ENCODE measurements at regions not wholly inside any gene's neighbourhood (a gene's known extent, or its start where the extent isn't known, plus 50 kb on each side); places are given as distances from the start of the nearest gene placed in this dataset.

DNA sequence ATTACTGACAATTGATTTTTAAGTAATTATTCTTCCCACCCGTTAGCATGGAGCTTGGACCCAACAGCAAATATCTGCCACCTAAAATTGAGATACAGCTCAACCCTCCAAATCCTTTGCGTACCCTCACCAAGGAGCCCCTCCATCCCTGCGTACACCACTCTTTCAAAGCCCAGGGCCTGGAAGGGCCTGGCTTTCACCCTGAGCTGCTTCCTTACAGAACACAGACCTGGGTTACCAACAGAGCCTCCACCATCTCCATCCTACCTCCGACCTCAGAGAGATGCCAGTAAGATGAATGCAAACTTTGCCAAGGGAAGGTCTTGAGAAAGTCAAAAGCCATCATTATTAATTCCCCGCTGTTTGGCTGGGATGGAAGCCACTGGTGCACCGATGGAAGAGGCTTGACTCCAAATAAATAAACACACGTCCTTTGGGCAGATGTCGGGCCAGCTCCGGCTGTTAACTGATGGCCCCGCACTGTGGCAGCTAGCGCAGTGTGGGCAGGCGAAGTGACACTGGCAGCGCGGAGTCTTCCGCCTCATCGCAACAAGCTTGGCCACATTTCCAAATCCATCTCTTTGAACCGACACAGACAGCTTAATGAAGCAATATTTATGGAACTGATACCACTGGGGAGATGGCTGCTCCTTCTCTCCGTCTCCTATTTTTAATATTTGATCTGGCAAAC, 150.2 kb upstream of the VSTM2B start:
- DNase-seq: no peak

DNA sequence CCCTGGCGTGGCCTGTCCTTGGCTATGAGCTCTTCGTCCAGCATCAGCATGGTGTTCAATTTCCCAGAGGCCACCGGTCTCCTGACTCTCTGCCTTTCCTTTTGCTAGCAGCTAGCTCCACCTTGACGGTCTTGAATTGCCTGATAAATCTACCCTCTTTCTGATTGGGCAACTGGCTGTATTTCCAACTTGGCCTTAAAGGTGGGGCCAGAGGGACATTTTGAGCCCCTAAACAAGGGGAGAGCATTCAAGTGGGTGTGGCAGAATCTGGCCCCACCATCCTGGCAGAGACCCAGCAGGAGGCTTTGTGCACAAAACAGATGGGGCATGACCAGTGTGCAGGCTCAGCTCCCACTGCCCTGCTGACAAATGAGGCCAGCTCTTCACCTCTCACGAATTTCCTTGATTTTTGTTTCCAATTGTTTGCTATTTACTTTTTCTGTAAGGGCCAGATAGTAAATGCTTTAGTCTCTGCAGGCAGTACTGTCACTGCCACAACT, 148.9 kb upstream of the VSTM2B start:
- DNase-seq: no peak

DNA sequence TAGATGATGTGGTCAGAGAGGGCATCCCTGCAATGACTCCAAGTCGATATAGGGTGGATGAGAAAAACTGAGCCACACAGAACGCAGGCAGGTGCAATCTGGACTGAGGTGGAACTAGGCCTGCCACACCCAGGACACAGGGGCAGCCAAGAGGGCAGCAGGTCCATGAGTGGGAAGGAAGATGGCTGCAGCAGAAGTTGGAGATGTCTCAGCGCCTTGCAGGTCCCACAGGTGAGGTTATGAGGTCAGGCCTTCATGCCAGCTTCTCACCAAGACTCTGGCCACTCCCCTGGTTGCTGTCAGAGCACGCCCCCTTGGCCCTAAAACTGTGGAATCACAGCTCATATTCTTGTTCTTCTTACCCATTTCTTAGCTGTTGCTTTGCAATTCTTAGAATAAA, 147.7 kb upstream of the VSTM2B start:
- DNase-seq: no peak

DNA sequence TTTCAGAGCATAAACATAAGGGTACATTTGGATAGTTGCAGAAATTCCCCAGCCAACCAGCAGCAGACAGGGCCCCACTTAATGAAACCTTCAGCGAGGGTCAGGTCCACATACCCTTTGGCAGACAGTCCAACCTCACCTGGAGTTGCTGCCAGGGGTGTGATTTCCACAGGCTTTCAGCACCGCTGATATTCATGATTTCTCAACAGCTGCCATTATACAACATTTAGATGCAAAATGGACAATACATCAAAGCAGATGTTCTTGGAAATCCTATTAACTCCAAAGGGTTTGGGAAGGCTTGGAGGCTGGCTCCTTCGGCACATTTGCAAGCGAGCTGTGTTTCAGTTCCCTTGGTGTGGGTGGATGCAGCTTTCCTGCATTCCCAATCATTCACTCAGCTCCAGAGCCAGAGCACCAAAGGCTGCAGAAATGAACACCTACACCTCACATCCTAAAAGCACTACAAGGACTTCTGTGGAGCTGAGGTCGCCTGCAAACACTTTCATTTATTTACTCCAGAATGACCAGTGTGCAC, 147.2 kb upstream of the VSTM2B start:
- no peak for DNase-seq

DNA sequence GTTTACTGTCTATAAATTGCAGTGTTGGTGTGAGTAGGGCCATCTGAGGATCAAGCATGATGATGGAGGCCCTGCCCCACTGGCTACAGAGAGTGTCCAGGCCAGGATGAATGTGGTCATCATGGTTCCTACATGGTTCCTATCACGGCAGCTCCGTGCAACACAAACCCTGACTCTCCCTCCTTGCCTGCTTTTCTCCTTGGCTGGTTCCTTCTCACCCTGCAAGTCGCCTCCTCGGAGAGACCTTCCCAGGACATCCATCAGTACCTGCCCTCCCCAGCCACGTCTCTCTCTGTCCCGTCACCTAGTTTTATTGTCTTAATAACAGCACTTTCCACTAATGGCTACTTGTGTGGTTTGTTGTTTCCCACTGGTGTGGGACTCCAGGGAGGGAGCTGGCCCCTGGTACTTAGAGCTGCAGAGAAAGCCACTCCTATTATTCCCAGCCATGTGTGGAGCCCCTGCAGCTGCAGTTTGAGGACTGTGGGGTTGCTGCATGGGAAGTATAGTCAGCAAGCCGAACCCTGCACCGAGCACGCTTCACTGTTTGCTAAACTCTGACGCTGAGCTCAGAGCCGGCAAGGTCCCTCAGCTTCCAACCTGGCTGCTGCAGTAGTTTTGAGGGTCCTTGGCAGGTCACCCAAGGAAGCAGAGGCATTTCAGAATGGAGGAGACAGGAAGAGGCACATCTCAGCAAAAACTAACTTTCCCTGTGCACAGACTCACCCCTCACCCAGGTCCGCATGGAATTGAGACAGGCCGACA, 146.4 kb upstream of the VSTM2B start:
- no peak for DNase-seq

DNA sequence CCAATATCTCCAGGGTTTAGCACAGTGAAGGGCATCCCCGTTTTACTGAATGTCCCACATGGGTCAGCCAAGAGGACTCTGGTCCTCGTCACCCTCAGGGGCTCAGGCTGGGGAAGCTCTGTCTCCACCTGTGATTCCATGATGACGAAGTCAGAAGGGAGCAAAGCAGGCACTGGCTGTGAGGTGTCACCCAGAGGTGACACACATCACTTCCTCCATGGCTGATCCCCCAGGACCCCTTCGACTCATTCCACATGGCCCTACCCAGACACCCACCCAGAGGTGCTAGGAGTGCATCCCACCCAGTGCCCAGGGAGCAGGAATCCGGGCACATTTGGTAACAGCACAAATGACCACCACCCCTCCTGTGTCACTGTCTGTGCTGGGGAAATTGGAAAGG, 145.2 kb upstream of the VSTM2B start:
- no peak for DNase-seq

DNA sequence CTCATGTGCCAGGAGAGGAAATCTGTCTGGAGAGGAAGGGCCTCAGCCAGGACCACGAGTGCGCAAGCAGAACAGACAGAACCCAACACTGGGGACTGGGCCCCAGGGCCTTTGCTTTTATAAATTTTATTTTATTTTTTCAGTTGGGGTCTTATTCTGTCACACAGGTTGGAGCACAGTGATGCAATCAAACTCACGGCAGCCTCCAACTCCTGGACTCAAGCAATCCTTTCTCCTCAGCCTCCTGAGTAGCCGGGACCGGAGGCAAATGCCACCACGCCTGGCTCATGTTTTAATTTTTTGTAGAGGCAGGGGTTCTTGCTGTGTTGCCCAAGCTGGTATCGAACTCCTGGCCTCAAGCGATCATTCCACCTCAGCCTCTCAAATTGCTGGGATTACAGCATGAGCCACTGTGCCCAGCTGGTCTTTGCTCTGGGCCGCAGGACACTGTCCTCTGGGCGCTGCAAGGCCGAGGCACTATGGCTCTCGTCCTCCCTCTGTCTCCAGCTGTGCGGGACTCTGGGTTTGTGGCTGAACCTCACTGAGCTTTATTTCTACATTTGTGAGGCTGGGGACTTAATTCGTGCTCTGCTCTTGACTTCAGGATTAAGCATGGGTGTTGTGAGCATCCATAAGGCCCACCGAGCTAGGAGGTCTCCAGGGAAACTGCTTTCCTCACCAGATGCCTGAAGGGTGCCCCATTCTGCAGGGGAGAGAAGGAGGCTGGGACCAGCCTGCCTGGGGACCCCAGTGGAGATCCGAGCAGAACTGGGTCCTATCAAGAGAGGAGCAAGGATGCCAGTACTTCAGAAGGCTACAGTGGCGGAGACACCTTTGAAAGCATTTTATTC, 144.2 kb upstream of the VSTM2B start:
- DNase-seq: no peak

DNA sequence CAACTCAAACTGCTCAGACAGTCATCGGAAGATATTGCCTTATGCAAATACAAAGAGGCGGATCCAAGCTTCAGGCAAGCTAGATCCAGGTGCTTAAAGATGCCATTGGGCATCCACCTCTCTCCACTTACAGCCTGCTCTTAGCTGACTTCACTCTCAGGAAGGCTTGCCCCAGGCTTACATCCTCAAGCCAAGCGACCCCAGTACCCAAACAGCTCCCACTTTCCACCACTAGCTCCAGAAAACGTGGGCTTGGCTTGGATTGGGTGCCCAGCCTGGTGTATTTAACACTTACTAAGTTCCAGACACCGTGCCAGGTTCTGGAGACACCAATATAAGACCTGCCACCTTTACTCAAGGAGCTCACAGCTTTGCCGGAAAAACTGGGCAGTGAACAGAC, 142.1 kb upstream of the VSTM2B start:
- DNase-seq: no peak

DNA sequence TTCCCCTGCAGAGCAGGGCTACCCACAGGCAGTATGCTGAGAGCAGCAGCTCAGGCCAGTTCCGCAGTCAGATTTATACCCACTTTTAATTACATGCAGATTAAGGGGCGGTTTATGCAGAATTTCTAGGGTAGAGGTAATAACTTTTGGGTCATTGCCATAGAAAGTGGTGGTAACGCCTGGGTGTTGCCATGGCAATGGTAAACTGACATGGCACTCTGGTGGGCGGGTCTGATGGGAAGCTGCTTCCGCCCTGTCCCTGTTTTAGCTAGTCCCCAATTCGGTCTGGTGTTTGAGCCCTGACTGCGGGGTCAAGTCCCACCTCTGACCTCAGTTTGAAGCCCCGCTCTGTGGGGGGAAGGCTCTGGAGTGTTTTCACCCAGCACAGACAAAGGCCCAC, 141.1 kb upstream of the VSTM2B start:
- no peak for DNase-seq

DNA sequence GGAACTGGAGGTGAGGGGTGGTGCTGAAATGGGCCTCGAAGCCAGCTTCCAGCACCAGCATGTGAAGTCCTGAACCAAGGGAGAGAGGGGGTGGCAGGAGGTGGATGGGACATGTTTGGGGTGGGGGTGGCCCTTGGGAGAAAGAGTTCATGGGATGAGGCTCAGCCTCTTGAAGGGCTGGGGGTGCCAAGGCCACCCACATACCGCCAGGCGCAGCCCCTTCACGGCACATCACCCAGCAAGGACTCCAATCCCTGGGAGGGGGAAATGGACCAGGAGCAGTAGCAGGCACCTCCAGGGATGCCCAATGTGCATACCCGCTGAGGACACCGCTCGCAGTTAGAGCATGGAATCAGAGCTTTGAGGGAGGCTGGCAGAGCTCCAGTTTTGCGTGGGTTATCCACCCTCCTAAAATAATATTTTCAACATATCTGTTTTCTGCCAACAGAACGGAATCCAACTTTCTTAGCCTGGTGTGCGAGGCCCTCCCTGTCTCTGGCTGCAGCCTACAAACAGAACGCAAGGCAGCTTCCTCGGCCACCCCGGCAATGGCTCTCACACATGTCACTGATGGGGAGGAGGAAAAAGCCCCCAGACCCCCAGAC, 140.5 kb upstream of the VSTM2B start:
- no peak for DNase-seq

DNA sequence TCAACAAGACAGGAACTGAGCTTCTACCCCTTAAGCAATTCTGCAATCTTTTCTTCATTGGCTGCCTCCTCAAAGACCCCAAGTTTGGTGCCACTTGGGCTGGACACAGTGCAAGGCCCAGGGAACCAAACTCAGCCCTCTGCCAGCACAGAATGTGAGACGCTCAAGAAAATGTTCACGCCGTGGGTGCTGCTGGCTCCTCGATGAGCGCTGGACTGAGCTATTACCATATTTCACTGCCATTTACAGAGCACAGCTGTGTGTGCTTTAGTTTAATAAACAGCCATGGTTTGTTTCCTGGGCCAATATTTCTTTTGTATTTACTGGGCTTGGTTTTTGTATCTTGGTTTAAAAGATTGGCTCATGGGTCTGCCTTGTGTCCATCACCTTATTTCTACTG, 138.8 kb upstream of the VSTM2B start:
- no peak for DNase-seq

DNA sequence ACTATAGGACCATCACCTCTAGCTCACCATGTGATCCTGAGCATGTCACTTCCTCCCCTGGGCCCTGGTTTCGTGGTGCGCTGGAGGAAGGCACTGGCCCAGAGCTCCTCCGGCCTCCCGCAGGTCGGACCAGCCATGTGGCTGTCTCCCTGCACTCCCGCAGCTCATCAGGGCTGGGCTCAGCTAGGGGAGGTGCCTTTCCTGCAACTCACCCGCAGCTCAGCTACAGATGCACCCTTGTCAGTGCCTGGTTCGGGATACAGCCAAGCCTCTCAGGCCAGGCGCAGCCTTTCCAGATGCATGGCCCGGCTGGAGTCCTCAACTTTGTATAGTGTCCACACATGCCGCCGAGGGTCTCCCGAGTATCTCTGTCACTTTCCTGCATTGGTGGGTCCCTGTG, 138.2 kb upstream of the VSTM2B start:
- no peak for DNase-seq

DNA sequence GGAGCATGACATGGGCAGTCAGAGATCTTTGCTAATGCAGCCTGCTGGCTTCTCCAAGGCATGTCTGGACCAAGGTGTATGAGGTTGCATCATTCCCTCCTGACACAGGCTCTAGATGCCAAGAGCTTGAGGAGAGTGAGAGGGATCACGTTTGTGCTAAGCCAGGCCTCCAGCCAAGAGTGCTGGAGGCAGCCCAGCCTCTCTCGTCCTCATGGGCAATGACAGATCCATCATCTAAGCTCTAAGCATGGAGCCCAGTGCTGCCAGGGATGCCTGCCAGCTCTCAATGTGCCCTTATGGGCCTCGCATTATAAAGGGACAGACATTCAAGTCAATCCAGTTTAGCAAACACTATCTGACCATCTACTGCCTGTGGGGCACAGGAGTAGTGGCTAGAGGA, 136.3 kb upstream of the VSTM2B start:
- DNase-seq: no peak

DNA sequence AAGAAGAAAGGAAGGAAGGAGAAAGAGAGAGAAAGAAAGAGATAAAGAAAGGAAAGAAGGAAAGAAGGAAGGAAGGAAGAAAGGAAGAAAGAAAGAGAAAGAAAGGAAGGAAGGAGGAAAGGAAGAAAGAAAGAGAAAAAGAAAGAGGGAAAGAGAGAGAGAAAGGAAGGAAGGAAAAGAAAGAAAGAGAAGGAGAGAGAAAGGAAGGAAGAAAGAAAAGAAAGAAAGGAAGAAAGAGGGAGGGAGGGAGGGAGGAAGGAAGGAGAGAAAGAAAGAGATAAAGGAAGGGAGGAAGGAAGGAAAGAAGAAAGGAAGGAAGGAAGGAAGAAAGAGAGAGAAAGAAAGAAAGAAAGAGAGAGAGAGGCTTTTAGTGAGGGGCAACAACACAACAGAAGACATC, 135.1 kb upstream of the VSTM2B start:
- DNase-seq: no peak

DNA sequence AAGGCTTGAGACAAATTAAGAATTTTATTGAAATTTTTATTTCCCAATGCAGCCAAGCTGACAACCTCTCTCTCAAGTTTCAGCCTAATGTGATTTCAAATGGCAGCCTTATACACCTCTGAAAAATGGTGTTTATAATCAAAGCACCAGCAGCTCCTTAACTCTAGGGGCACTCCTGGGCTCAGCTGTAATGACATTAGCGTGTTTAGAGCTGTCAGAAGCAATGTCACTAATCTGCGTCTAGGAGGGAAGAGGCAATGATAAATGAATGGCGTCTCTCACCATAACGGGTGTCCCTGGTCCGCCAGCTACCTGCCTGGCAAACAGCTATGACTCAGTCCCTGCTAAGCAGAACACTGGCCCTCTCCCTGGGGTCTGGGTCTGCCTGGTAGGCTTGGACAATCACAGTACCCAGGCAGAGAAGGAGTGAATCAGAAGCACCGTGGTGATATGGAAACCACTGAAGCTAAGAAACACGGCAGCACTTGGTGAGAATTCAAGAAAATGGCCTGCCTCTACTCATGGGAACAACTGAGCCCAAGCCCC, 131.8 kb upstream of the VSTM2B start:
- DNase-seq: no peak

DNA sequence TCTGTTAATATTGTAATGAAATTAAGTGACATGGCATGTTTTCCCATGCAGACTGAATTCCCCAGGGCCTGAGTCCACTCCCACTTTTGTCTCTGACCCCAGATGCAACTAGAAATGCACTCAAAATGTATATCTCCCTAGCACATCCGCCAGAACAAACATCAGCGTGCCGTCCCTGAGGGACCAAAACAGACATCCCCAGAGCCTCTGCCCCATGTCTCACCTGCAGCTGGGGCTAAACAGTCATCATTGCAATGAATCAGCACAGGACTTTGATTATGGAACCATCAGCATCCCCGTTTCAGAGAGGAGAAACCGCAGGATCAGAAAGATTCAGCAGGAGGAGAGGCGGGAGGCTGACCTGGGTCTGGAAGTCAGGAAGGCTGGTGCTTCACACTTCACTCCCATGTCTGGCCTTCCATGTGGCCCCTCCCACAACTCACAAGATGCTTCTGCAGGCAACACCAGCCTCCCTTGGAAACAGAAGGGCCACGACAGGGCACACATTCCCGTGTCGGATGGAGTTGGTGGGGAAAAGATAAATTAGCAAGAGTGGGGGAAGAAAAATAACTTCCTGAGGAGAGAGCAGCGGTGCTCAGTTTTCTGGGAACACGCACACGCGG, 130.6 kb upstream of the VSTM2B start:
- DNase-seq: no peak

DNA sequence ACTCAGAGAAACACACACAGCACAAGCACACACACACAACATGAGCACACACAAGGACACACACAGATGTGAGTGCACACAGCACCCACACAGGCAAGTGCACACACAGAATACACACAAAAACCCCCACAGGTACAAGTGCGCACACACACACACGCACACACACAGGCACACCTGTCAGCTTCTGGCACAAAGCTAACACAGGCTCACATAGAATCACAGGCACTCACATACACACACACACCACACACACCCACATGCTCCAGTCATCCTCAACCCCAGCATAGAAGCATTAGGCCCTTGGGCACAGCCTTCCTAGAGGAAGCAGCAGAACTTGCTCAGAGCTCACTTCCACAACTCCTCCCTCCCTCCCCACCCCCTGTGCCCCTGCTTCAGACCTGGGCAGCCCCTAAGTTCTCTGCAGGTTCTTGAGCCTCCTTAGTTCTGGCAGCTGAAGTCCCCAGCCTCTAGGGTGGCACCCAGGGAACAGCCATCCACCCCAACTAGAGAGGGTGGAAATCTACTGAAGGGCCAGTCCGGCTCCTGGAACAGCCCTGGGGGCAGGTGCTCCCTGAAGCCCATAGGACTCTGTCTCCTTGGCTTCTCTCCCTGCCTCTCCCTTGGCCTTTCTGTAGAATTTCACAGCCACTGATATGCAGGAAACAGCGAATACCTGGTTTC, 129.9 kb upstream of the VSTM2B start:
- no peak for DNase-seq

DNA sequence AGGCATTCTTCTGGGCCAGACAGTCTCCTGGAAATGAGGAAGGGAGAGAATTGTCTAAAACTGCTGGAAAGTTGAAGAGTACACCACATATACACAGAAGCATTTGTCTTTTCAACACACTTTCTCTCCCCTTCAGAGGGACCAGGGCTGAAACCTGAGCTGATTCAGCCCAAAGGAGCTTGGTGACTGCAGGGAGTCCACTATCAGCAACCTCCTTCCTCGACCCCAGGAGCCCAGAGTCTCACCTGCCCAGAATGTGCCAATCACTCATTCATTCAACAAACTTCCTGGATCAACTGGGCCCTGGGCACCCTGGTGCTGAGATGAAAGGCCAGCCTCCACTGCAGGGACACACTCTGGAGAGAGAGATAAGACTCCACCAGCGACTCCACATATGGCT, 128.9 kb upstream of the VSTM2B start:
- DNase-seq: no peak

DNA sequence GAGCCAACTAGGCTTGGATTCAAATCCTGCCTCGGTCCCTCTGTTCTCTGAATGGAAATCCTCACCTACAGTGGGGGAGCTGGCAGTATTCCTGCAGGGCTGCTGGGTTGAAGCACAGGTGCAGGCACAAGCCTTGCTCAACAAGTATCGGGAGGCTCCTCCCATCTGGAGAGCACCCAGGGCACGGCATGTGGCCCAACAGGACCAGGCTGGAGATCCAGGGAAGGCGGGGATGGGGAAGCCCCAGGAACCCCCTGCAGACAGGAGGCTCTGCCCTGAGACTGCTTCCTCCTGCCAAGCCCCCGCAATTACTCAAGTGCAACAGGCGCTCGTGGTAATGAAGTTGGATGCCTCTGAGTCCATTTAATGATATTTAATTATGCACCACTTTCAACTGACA, 128.0 kb upstream of the VSTM2B start:
- DNase-seq: no peak

DNA sequence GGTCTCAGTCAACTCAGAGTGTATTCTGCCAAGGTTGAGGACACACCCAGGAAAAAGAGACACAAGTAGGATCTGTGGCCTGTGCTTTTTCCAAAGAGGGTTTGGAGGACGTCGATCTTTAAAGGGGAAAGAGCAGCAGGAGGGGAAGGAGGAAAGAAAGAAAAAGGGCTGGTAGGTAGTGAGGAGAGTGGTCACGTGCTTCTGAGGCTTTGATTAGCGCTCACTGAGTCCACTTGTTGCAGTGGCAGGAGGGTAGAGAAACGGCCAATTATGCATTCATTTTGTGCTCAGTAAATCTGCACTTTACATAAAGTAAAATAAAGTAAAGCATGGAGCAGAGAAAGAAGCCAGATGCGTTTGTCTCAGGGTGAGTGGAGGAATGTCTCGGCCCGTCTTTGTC, 126.0 kb upstream of the VSTM2B start:
- DNase-seq: no peak

DNA sequence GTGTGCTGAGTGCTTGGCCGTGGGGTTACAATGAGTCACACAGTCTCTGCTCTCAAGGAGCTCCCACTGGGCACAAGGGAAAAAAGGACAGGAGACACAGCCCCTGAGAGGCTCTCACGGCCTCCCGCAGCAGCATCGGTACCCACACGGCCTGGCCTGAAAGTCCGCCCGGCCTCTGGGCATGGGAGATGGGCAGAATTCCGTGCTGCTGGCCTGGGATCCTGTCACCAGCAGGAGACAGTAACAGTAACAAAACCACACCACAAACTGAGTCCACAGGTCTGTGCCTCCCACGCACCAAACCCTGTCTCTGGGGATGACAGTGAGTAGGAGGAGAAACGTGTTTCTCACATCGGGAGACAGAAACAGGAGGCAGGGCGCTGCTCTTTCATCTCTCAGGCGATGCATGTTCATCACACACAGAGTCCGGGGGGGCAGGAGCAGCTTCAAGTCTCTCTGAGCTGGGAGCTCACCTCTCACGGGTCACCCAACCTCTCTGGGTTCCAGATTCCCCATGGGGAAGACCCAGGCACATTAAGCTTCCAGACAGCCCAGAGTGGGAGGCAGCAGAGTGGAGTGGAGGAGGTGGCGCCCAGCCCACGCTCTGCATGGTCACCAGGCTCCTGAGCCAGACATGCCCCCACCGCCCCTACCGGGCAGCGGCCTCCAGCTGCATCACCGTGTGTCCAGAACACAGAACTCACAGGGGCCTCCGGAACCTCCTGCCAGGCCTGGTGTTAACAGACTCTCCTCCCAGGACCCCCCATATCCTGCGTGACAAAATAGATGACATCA, 124.7 kb upstream of the VSTM2B start:
- DNase-seq: no peak

All from NCI-H1105 treated with DMSO at 0.1 percent for 48 hours (cell line).